Breast epithelium (tissue), 3 donors: ENCODE measurements at regions not wholly inside any gene's neighbourhood (a gene's known extent, or its start where the extent isn't known, plus 50 kb on each side); places are given as distances from the start of the nearest gene placed in this dataset.

Source experiments
- POLR2A ChIP-seq: fragments of 450-650 bp; IDR thresholded peaks from one replicate; pipeline ENCODE4 v1.6.1; 2016; ENCODE audit warnings: antibody characterized with exemption, mild to moderate bottlenecking, moderate library complexity
- POLR2AphosphoS5 ChIP-seq, 3 donors: sonication (generic); formaldehyde crosslinking; IDR thresholded peaks; one replicate each; pipeline ENCODE4 v1.6.1; 2017; ENCODE audit warnings: antibody characterized with exemption in 3 of 3
- TF ChIP-seq, protein P1 (sequence below), 3 donors: fragments of 450-650 bp; IDR thresholded peaks; one replicate each; pipeline ENCODE4 v1.5.1; 2016 to 2017; ENCODE audit warnings: antibody characterized with exemption in 3 of 3, mild to moderate bottlenecking in 3 of 3, moderate library complexity in 3 of 3

DNA sequence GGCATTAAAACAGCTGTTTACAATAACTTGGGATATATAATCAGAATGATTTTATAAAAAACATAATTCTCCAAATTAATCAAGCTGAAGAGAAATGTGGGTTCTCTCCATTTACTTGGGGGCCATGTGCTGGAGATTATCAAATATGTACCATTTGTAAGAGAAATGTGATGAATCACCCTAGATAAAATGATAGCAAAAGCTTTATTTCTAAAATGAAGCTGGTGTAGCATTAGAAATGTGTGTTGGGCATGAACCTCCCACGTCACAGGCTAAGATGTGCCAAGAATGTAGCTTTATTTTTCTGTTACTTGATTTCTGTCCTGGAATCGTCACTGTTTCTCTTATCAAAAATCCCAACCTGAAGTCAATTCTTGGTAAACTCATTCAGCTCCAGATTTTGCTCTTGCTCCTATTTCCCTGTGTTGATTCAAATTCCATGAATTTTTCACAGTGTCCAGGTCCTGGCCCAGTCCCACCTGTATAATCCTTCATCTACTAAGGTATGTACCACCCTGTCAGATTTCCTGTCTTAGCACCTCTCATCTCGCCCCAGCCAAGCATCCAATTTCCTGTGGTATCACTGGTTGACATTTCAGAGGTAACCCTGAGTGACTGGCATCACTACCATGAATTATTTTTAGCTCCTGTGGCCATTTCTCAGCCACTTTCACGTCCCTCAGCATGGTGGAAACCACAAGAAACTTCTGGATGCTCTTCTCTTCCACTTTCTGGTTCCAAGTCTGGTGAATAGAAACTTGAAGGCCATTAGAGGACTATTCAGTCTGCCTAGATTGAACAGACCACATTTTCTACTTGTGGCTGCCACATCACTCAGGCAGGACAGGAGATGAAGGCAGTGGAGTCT, 103.6 kb upstream of the FLRT2 start:
- TF ChIP-seq, protein P1, sequence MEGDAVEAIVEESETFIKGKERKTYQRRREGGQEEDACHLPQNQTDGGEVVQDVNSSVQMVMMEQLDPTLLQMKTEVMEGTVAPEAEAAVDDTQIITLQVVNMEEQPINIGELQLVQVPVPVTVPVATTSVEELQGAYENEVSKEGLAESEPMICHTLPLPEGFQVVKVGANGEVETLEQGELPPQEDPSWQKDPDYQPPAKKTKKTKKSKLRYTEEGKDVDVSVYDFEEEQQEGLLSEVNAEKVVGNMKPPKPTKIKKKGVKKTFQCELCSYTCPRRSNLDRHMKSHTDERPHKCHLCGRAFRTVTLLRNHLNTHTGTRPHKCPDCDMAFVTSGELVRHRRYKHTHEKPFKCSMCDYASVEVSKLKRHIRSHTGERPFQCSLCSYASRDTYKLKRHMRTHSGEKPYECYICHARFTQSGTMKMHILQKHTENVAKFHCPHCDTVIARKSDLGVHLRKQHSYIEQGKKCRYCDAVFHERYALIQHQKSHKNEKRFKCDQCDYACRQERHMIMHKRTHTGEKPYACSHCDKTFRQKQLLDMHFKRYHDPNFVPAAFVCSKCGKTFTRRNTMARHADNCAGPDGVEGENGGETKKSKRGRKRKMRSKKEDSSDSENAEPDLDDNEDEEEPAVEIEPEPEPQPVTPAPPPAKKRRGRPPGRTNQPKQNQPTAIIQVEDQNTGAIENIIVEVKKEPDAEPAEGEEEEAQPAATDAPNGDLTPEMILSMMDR (IDR thresholded peaks at IDR 0.05), result no peak
- TF ChIP-seq POLR2A, result no peak
- TF ChIP-seq POLR2AphosphoS5 (IDR thresholded peaks at IDR 0.05), result no peak
